CD4-positive, alpha-beta memory T cell (primary cell): ENCODE measurements at regions not wholly inside any gene's neighbourhood (a gene's known extent, or its start where the extent isn't known, plus 50 kb on each side); places are given as distances from the start of the nearest gene placed in this dataset.
A peak's percentile ranks its signal among the peaks of the same experiment; 100 is the strongest.

Source experiments
- CTCF ChIA-PET: fragments of 350-600 bp; sonication (Branson Sonifier 250); formaldehyde crosslinking; loops from one replicate; lab custom pipeline; 2021; ENCODE audit warnings: inconsistent platforms; ENCODE audit not compliant: partially characterized antibody; lab: Charles Lee
- POLR2A ChIA-PET: fragments of 350-600 bp; sonication (Branson Sonifier 250); formaldehyde crosslinking; loops from one replicate; lab custom pipeline; 2021; ENCODE audit not compliant: partially characterized antibody; lab: Charles Lee
- DNase-seq, 5 donors: peaks; one replicate each; pipeline versions ENCODE4 v3.0.0 to v3.0.0-alpha.2; 2020 to 2022; ENCODE audit warnings: mixed read lengths in 1 of 5
- H3K27ac ChIP-seq: one replicate; pipeline ENCODE4 v1.7.0; 2013; ENCODE audit warnings: low read depth, low read length
- H3K27me3 ChIP-seq: 2 replicates; pipeline ENCODE4 v1.7.0; 2013; ENCODE audit warnings: mild to moderate bottlenecking, low read length, moderate library complexity; ENCODE audit not compliant: insufficient read depth
- H3K36me3 ChIP-seq: 2 replicates; pipeline ENCODE4 v1.7.0; 2013; ENCODE audit warnings: mild to moderate bottlenecking, low read length, moderate library complexity; ENCODE audit not compliant: insufficient read depth
- H3K4me1 ChIP-seq: 2 replicates; pipeline ENCODE4 v1.7.0; 2013; ENCODE audit warnings: mild to moderate bottlenecking, low read length, moderate library complexity; ENCODE audit not compliant: insufficient read depth
- H3K4me3 ChIP-seq, 2 donors: one replicate each; pipeline ENCODE4 v1.7.0; 2013; ENCODE audit warnings: low read length in 2 of 2, mild to moderate bottlenecking in 1 of 2
- H3K9me3 ChIP-seq, 2 donors: one replicate each; pipeline ENCODE4 v1.7.0; 2013; ENCODE audit warnings: low read length in 2 of 2, control low read depth in 1 of 2; ENCODE audit not compliant: control insufficient read depth in 1 of 2
- H3K27ac Mint-ChIP-seq, 7 donors: one replicate each; pipeline ENCODE4 v1.8.0; 2020 to 2021; ENCODE audit warnings: mixed read lengths in 7 of 7, mild to moderate bottlenecking in 6 of 7, inconsistent platforms in 3 of 7, moderate library complexity in 3 of 7
- H3K27me3 Mint-ChIP-seq, 2 donors: one replicate each; pipeline ENCODE4 v1.8.0; 2020 to 2021; ENCODE audit warnings: mixed read lengths in 2 of 2
- H3K36me3 Mint-ChIP-seq, 2 donors: one replicate each; pipeline ENCODE4 v1.8.0; 2020 to 2021; ENCODE audit warnings: mixed read lengths in 2 of 2, inconsistent platforms in 1 of 2, mild to moderate bottlenecking in 1 of 2
- H3K4me1 Mint-ChIP-seq, 4 donors: one replicate each; pipeline ENCODE4 v1.8.0; 2020 to 2021; ENCODE audit warnings: mixed read lengths in 4 of 4, mild to moderate bottlenecking in 1 of 4
- H3K4me3 Mint-ChIP-seq, 8 donors: one replicate each; pipeline ENCODE4 v1.8.0; 2020 to 2021; ENCODE audit warnings: mixed read lengths in 8 of 8, mild to moderate bottlenecking in 7 of 8, moderate library complexity in 6 of 8, inconsistent platforms in 3 of 8
- H3K9me3 Mint-ChIP-seq, 8 donors: one replicate each; pipeline ENCODE4 v1.8.0; 2020 to 2021; ENCODE audit warnings: mixed read lengths in 8 of 8, mild to moderate bottlenecking in 5 of 8, inconsistent platforms in 3 of 8, moderate library complexity in 1 of 8
- intact Hi-C: fragments of 100-400 bp; cut with micrococcal nuclease; formaldehyde crosslinking; loops from one replicate; pipeline ENCODE4 v1.15.1; 2023

DNA sequence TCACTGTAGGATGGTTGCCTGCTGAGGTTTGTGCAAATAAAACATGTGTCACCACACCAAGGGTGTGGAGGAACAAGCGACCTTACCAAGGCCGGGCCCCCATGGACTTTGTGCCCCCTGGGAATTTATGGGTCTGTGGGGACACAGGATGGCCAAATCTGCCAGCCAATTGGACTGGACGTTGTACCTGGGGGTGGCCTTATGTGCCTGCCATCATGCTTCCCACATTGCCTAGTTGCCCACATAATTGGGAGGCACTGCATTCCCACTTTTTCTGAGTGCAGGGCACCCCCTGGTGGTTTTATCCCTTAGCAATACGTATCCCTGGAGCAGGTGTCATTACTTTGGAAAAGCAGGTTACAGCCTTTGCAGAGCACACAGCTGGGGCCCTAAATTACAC lies 92.6 kb upstream of the TMPO start:
- H3K9me3 ChIP-seq = no peaks in the 10 kb centered on the region
- DNase-seq = no peak
- H3K27me3 ChIP-seq = no peaks in the 10 kb centered on the region
- no peaks in the 10 kb centered on the region for H3K36me3 ChIP-seq
- no peaks in the 10 kb centered on the region for H3K36me3 Mint-ChIP-seq
- H3K4me1 Mint-ChIP-seq = peaks cover 0 to 3% (median 0%) of the 10 kb centered on the region in 4 donors
- no peaks in the 10 kb centered on the region for H3K9me3 Mint-ChIP-seq
- no peak overlapping the region for H3K4me3 ChIP-seq
- no peak overlapping the region for H3K27ac Mint-ChIP-seq
- H3K27me3 Mint-ChIP-seq = peaks cover 0 to 3% of the 10 kb centered on the region in 2 donors
- ChIA-PET POLR2A (no interaction called here), CTCF (no interaction called here)
- no peaks in the 10 kb centered on the region for H3K4me1 ChIP-seq
- intact Hi-C loops = no loop called here
- H3K27ac ChIP-seq = no peak overlapping the region
- no peak overlapping the region for H3K4me3 Mint-ChIP-seq

- no peaks in the 10 kb centered on the region for H3K36me3 ChIP-seq
- no peaks in the 10 kb centered on the region for H3K9me3 Mint-ChIP-seq
- no peaks in the 10 kb centered on the region for H3K27me3 ChIP-seq
- H3K27ac ChIP-seq = no peak overlapping the region
- no peaks in the 10 kb centered on the region for H3K4me1 ChIP-seq
- no peaks in the 10 kb centered on the region for H3K9me3 ChIP-seq
- DNase-seq = no peak
- H3K36me3 Mint-ChIP-seq = no peaks in the 10 kb centered on the region
- ChIA-PET POLR2A (interaction anchor here (1.2 kb wide), 1 partner anchor 68 kb away, joined by 4 read pairs; no protein-coding TSS in a partner anchor), CTCF (interaction anchor here (0.8 to 1.1 kb wide), 3 partner anchors 92 to 109 kb away, joined by 3 to 4 read pairs (median 4); partner anchors contain the start of gene TMPO)
- no peak overlapping the region for H3K4me3 Mint-ChIP-seq
- peaks cover 0 to 3% (median 0%) of the 10 kb centered on the region in 4 donors for H3K4me1 Mint-ChIP-seq
- intact Hi-C loops = loop anchor here (1.0 to 2.0 kb wide), 2 partner anchors 109 to 230 kb away; no protein-coding TSS in a partner anchor
- H3K27ac Mint-ChIP-seq = no peak overlapping the region
- no peak overlapping the region for H3K4me3 ChIP-seq
- H3K27me3 Mint-ChIP-seq = peaks cover 0 to 3% of the 10 kb centered on the region in 2 donors
These were observed 91.4 kb upstream of the TMPO start for GRCh38 chr12:98423963-98424362.

DNA sequence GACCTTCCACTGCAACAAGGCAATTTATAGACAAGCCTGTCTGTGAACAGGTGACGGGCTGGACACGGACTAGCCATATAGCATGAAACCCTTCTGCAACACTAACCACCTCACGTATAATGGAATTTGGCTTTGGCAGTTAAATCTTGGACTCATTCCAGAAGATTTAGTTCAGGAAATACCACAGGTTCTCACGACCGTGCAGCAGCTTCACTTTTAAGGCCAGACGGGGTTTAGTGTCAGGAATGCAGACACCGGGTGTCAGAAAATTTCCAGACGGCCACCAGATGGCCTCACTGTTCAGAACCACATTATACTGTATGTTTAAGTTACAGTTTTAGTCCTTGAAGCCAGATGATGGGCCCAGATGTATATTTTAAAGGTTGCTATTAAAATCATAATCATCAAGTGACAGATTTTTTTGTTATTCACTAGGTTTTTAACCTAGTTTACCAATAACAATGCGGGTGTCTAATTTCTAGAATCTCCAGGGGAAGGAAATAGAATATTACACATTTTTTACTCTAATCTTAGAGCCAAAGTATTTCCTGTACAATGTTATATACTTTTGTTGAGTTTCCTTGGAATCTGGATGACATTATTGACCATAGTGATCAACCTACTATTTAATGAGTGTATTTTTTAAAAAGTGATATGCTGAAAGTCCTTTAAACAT lies 90.5 kb upstream of the TMPO start:
- intact Hi-C loops = loop anchor here (1.0 to 2.0 kb wide), 5 partner anchors 26 to 229 kb away; no protein-coding TSS in a partner anchor
- POLR2A ChIA-PET = interaction anchor here (1.2 to 1.4 kb wide), 2 partner anchors 67 to 91 kb away, joined by 4 read pairs; no protein-coding TSS in a partner anchor
- no peak overlapping the region for H3K4me3 Mint-ChIP-seq
- CTCF ChIA-PET = interaction anchor here (1.1 to 2.3 kb wide), 4 partner anchors 25 to 574 kb away, joined by 3 to 11 read pairs (median 4); no protein-coding TSS in a partner anchor
- H3K27ac Mint-ChIP-seq = no peak overlapping the region
- Histone ChIP-seq H3K9me3 (no peaks in the 10 kb centered on the region), H3K4me1 (no peaks in the 10 kb centered on the region), H3K4me3 (no peak overlapping the region), H3K27me3 (no peaks in the 10 kb centered on the region), H3K27ac (no peak overlapping the region), H3K36me3 (no peaks in the 10 kb centered on the region)
- DNase-seq = peak in 4 of 5 donors; percentile 35 to 46 (median 40)
- no peaks in the 10 kb centered on the region for H3K9me3 Mint-ChIP-seq
- H3K4me1 Mint-ChIP-seq = peaks cover 0 to 3% (median 0%) of the 10 kb centered on the region in 4 donors
- H3K27me3 Mint-ChIP-seq = peaks cover 3% of the 10 kb centered on the region in 2 donors
- no peaks in the 10 kb centered on the region for H3K36me3 Mint-ChIP-seq

GRCh38 chr12:98425859-98426258 lies 89.5 kb upstream of the TMPO start:
- Histone ChIP-seq H3K4me3 (no peak overlapping the region), H3K4me1 (no peaks in the 10 kb centered on the region), H3K36me3 (no peaks in the 10 kb centered on the region), H3K27ac (no peak overlapping the region), H3K9me3 (no peaks in the 10 kb centered on the region), H3K27me3 (no peaks in the 10 kb centered on the region)
- H3K4me1 Mint-ChIP-seq = peaks cover 0 to 3% (median 0%) of the 10 kb centered on the region in 4 donors
- no peaks in the 10 kb centered on the region for H3K9me3 Mint-ChIP-seq
- no peak overlapping the region for H3K27ac Mint-ChIP-seq
- no peaks in the 10 kb centered on the region for H3K36me3 Mint-ChIP-seq
- DNase-seq = no peak
- no peak overlapping the region for H3K4me3 Mint-ChIP-seq
- POLR2A ChIA-PET = interaction anchor here (1.4 kb wide), 1 partner anchor 90 kb away, joined by 4 read pairs; no protein-coding TSS in a partner anchor
- peaks cover 3% of the 10 kb centered on the region in 2 donors for H3K27me3 Mint-ChIP-seq
- CTCF ChIA-PET = interaction anchor here (0.6 to 2.3 kb wide), 14 partner anchors 9 to 1828 kb away, joined by 3 to 11 read pairs (median 4); partner anchors contain the start of gene TMPO
- intact Hi-C loops = loop anchor here (1.0 to 2.0 kb wide), 4 partner anchors 27 to 107 kb away; no protein-coding TSS in a partner anchor

DNA sequence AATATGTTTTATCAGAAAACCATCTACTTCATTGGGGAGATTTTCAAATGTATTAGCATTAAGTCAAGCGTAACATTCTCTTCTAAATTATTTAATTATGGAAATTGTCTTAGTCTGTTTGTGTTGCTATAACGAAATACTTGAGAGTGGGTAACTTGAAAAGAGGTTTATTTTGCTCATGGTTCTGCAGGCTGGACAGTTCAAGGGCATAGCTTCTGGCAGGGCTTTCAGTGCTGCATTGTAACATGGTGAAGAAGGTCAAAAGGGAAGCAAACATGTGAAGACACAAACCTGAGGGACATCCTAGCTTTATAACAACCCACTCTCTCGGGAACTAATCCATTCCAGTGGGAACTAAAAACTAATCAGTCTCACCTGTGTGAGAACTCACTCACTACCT lies 84.3 kb upstream of the TMPO start:
- Mint-ChIP-seq H3K27ac (no peak overlapping the region), H3K27me3 (peaks cover 6 to 13% of the 10 kb centered on the region in 2 donors), H3K4me3 (no peak overlapping the region), H3K36me3 (peaks cover 0 to 6% of the 10 kb centered on the region in 2 donors), H3K9me3 (peaks cover 2 to 18% (median 10%) of the 10 kb centered on the region in 8 donors), H3K4me1 (no peaks in the 10 kb centered on the region)
- no peaks in the 10 kb centered on the region for H3K36me3 ChIP-seq
- H3K4me1 ChIP-seq = no peaks in the 10 kb centered on the region
- POLR2A ChIA-PET = no interaction called here
- DNase-seq = no peak
- no peak overlapping the region for H3K27ac ChIP-seq
- CTCF ChIA-PET = interaction anchor here (0.6 kb wide), 1 partner anchor 27 kb away, joined by 3 read pairs; no protein-coding TSS in a partner anchor
- H3K27me3 ChIP-seq = no peaks in the 10 kb centered on the region
- H3K4me3 ChIP-seq = no peak overlapping the region
- intact Hi-C loops = no loop called here
- H3K9me3 ChIP-seq = no peaks in the 10 kb centered on the region

GRCh38 chr12:98437166-98437565 lies 78.2 kb upstream of the TMPO start:
- Histone ChIP-seq H3K4me3 (no peak overlapping the region), H3K27me3 (no peaks in the 10 kb centered on the region), H3K4me1 (no peaks in the 10 kb centered on the region), H3K9me3 (no peaks in the 10 kb centered on the region), H3K36me3 (no peaks in the 10 kb centered on the region), H3K27ac (no peak overlapping the region)
- Mint-ChIP-seq H3K27me3 (peaks cover 19 to 27% of the 10 kb centered on the region in 2 donors), H3K4me1 (no peaks in the 10 kb centered on the region), H3K4me3 (no peak overlapping the region), H3K36me3 (peaks cover 0 to 6% of the 10 kb centered on the region in 2 donors), H3K9me3 (peaks cover 3 to 15% (median 8%) of the 10 kb centered on the region in 8 donors), H3K27ac (no peak overlapping the region)
- DNase-seq = no peak
- intact Hi-C loops = no loop called here
- CTCF ChIA-PET = interaction anchor here (1.2 kb wide), 1 partner anchor 33 kb away, joined by 4 read pairs; no protein-coding TSS in a partner anchor
- POLR2A ChIA-PET = no interaction called here
